GM12878 (cell line): ENCODE measurements at regions not wholly inside any gene's neighbourhood (a gene's known extent, or its start where the extent isn't known, plus 50 kb on each side); places are given as distances from the start of the nearest gene placed in this dataset.

Experiments used
- ATAC-seq: fragments of 200-7000 bp; cut with Tn5 transposase; 3 replicates; pipeline ENCODE4 v1.9.1; 2020; ENCODE audit warnings: mild to moderate bottlenecking, moderate library complexity
- BruUV-seq: library from RNA; stranded (reverse); fragments of 400-500 nt; replicated peaks from 2 replicates; lab custom pipeline; 2021; lab: Mats Ljungman, UMichigan
- CTCF ChIA-PET: fragments of 300-600 bp; sonication (Branson Sonifier 250); formaldehyde crosslinking; extraction: SDS; loops from one replicate; lab custom pipeline; 2021; ENCODE audit warnings: inconsistent platforms; lab: Yijun Ruan, JAX
- POLR2A ChIA-PET: fragments of 350-600 bp; formaldehyde crosslinking; extraction: SDS; loops from one replicate; lab custom pipeline; 2021; ENCODE audit warnings: inconsistent platforms; lab: Charles Lee
- RAD21 ChIA-PET: fragments of 300-600 bp; sonication (Branson Sonifier 250); formaldehyde crosslinking; loops from one replicate; lab custom pipeline; 2023; ENCODE audit warnings: antibody characterized with exemption; ENCODE audit not compliant: unreplicated experiment; lab: Charles Lee
- SMC1A ChIA-PET: fragments of 300-600 bp; sonication (Branson Sonifier 250); formaldehyde crosslinking; loops from one replicate; lab custom pipeline; 2023; ENCODE audit not compliant: unreplicated experiment, uncharacterized antibody; lab: Charles Lee
- DNase-seq: peaks from one replicate; pipeline ENCODE4 v3.0.0-alpha.2; 2011; ENCODE audit warnings: low read depth, low spot score
- FAIRE-seq: peaks from 3 replicates; lab custom pipeline; 2011; peaks lifted over from hg19 to GRCh38; lab: Jason Lieb, UNC
- H2AFZ ChIP-seq: 2 replicates; pipeline ENCODE4 v1.6.0; 2011; ENCODE audit warnings: low read depth, low read length, control low read depth; ENCODE audit not compliant: control insufficient read depth
- H3K27ac ChIP-seq: 2 replicates; pipeline ENCODE4 v1.5.1; 2011; ENCODE audit warnings: control low read depth; ENCODE audit not compliant: control insufficient read depth, insufficient read depth
- H3K27me3 ChIP-seq, 2 experiments: replicated peaks in 1 of 2; 2 replicates each; pipeline versions ENCODE4 v1.6.0 to v1.6.1; 2011; ENCODE audit warnings: low read length in 1 of 2; ENCODE audit not compliant: control insufficient read depth in 2 of 2, insufficient read depth in 2 of 2
- H3K36me3 ChIP-seq, 2 experiments: 2 replicates each; pipeline ENCODE4 v1.5.1; 2011; ENCODE audit warnings: low read length in 1 of 2; ENCODE audit not compliant: control insufficient read depth in 2 of 2, insufficient read depth in 2 of 2
- H3K4me1 ChIP-seq: 2 replicates; pipeline ENCODE4 v1.6.1; 2011; ENCODE audit warnings: mild to moderate bottlenecking, low read length, moderate library complexity, mixed read lengths; ENCODE audit not compliant: control insufficient read depth, insufficient read depth
- H3K4me2 ChIP-seq: 2 replicates; pipeline ENCODE4 v1.6.0; 2011; ENCODE audit warnings: control low read depth; ENCODE audit not compliant: control insufficient read depth, insufficient read depth
- H3K4me3 ChIP-seq: fragments of 200-600 bp; sonication (generic); 2 replicates; pipeline ENCODE4 v1.5.1; 2016
- H3K79me2 ChIP-seq: 2 replicates; pipeline ENCODE4 v1.6.0; 2011; ENCODE audit warnings: low read length; ENCODE audit not compliant: control insufficient read depth, insufficient read depth
- H3K9ac ChIP-seq: 2 replicates; pipeline ENCODE4 v1.8.0; 2011; ENCODE audit warnings: low read length, control low read depth, mixed read lengths; ENCODE audit not compliant: control insufficient read depth, insufficient read depth
- H3K9me3 ChIP-seq: replicated peaks from 3 replicates; pipeline ENCODE4 v1.5.1; 2011; ENCODE audit warnings: mild to moderate bottlenecking, low read length; ENCODE audit not compliant: control insufficient read depth, insufficient read depth
- H4K20me1 ChIP-seq: 2 replicates; pipeline ENCODE4 v1.6.0; 2011; ENCODE audit not compliant: control insufficient read depth, insufficient read depth
- BHLHE40 ChIP-seq, 2 experiments: fragments of 450-650 bp in 1 of 2; IDR thresholded peaks; 2 replicates each; pipeline ENCODE4 v1.6.1; 2011 to 2017; ENCODE audit warnings: low read depth in 2 of 2, borderline replicate concordance in 1 of 2, improper control_type of control experiment in 1 of 2, low read length in 1 of 2, mild to moderate bottlenecking in 1 of 2
- NR2C2 ChIP-seq: IDR thresholded peaks from 2 replicates; pipeline ENCODE4 v1.6.1; 2011; ENCODE audit warnings: borderline replicate concordance, low read depth; ENCODE audit not compliant: control insufficient read depth, insufficient read length
- WGBS: methylation state at CpG from one replicate; pipeline ENCODE4 v1.1.6; 2016; ENCODE audit warnings: low lambda C conversion rate; ENCODE audit not compliant: insufficient replicate concordance, insufficient coverage; ENCODE audit errors: missing lambda C conversion rate; 5-methylcytosine and 5-hydroxymethylcytosine counted together
- in situ Hi-C: fragments of 300-500 bp; cut with MboI; formaldehyde crosslinking; loops from 9 replicates; pipeline ENCODE4 v1.14.3; 2018; ENCODE audit warnings: mixed read lengths
- intact Hi-C: fragments of 100-400 bp; cut with micrococcal nuclease; formaldehyde crosslinking; loops from one replicate; pipeline ENCODE4 v1.14.2; 2022; ENCODE audit not compliant: unreplicated experiment
- TF ChIP-seq, protein P1 (sequence below): IDR thresholded peaks from 2 replicates; pipeline ENCODE4 v1.6.1; 2012; ENCODE audit warnings: improper control_type of control experiment, low read depth, low read length; ENCODE audit not compliant: insufficient replicate concordance
- TF ChIP-seq, protein P2 (sequence below): fragments of 450-650 bp; IDR thresholded peaks from 2 replicates; pipeline ENCODE4 v1.6.1; 2017; ENCODE audit warnings: mild to moderate bottlenecking, moderate library complexity
- TF ChIP-seq, protein P3 (sequence below): fragments of 150-350 bp; IDR thresholded peaks from 2 replicates; pipeline ENCODE4 v1.6.1; 2016; ENCODE audit warnings: low read depth, low read length

DNA sequence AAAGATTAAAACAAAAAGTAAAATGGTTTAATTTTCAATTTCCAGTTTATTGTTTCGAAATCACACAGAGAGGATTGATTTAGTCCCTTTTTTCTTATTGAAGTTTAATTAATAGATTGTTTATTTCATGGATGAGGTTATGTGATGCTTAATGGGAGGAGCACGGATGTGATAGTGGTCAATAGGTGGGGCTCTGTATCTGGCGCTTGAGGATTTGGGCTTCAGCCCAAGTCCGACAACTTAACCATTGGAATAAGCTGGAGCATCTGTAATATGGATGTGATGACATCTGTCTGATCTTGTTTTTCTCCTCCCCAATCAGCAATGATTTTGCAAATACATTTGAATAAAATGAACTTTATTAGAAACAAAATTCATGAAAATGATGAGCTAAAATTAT is 169.2 kb downstream of the LYPLAL1 start:
- in situ Hi-C loops (no loop called here), intact Hi-C loops (no loop called here)
- WGBS = 48% methylated on average over 4 of the region's 4 CpGs
- CTCF ChIA-PET = interaction anchor here (0.6 kb wide), 1 partner anchor 27 kb away, joined by 3 read pairs; no protein-coding TSS in a partner anchor
- SMC1A ChIA-PET = interaction anchor here (1.1 kb wide), 1 partner anchor 263 kb away, joined by 3 read pairs; no protein-coding TSS in a partner anchor
- BruUV-seq = no TSS peak
- DNase-seq (no peak), ATAC-seq (no peak), FAIRE-seq (no peak)
- H3K9ac ChIP-seq = no peak overlapping the region
- H3K27ac ChIP-seq = no peak overlapping the region
- no peaks in the 10 kb centered on the region for H4K20me1 ChIP-seq
- POLR2A ChIA-PET = no interaction called here
- no peaks in the 10 kb centered on the region for H3K27me3 ChIP-seq
- H3K4me3 ChIP-seq = no peak overlapping the region
- no peak overlapping the region for H2AFZ ChIP-seq
- H3K9me3 ChIP-seq = no peaks in the 10 kb centered on the region; the same call in 1 of the 3 replicates
- no peak overlapping the region for H3K4me2 ChIP-seq
- no peaks in the 10 kb centered on the region for H3K36me3 ChIP-seq
- H3K4me1 ChIP-seq = no peaks in the 10 kb centered on the region
- H3K79me2 ChIP-seq = no peaks in the 10 kb centered on the region
- RAD21 ChIA-PET = no interaction called here
- TF ChIP-seq, protein P1, sequence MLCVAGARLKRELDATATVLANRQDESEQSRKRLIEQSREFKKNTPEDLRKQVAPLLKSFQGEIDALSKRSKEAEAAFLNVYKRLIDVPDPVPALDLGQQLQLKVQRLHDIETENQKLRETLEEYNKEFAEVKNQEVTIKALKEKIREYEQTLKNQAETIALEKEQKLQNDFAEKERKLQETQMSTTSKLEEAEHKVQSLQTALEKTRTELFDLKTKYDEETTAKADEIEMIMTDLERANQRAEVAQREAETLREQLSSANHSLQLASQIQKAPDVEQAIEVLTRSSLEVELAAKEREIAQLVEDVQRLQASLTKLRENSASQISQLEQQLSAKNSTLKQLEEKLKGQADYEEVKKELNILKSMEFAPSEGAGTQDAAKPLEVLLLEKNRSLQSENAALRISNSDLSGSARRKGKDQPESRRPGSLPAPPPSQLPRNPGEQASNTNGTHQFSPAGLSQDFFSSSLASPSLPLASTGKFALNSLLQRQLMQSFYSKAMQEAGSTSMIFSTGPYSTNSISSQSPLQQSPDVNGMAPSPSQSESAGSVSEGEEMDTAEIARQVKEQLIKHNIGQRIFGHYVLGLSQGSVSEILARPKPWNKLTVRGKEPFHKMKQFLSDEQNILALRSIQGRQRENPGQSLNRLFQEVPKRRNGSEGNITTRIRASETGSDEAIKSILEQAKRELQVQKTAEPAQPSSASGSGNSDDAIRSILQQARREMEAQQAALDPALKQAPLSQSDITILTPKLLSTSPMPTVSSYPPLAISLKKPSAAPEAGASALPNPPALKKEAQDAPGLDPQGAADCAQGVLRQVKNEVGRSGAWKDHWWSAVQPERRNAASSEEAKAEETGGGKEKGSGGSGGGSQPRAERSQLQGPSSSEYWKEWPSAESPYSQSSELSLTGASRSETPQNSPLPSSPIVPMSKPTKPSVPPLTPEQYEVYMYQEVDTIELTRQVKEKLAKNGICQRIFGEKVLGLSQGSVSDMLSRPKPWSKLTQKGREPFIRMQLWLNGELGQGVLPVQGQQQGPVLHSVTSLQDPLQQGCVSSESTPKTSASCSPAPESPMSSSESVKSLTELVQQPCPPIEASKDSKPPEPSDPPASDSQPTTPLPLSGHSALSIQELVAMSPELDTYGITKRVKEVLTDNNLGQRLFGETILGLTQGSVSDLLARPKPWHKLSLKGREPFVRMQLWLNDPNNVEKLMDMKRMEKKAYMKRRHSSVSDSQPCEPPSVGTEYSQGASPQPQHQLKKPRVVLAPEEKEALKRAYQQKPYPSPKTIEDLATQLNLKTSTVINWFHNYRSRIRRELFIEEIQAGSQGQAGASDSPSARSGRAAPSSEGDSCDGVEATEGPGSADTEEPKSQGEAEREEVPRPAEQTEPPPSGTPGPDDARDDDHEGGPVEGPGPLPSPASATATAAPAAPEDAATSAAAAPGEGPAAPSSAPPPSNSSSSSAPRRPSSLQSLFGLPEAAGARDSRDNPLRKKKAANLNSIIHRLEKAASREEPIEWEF = no peak
- TF ChIP-seq NR2C2 (no peak), BHLHE40 (IDR thresholded peaks at IDR 0.05; ENCODE audit: borderline replicate concordance in 1 of 2, low read depth in 2 of 2, low read length in 1 of 2) (no peak)
- TF ChIP-seq, protein P2, sequence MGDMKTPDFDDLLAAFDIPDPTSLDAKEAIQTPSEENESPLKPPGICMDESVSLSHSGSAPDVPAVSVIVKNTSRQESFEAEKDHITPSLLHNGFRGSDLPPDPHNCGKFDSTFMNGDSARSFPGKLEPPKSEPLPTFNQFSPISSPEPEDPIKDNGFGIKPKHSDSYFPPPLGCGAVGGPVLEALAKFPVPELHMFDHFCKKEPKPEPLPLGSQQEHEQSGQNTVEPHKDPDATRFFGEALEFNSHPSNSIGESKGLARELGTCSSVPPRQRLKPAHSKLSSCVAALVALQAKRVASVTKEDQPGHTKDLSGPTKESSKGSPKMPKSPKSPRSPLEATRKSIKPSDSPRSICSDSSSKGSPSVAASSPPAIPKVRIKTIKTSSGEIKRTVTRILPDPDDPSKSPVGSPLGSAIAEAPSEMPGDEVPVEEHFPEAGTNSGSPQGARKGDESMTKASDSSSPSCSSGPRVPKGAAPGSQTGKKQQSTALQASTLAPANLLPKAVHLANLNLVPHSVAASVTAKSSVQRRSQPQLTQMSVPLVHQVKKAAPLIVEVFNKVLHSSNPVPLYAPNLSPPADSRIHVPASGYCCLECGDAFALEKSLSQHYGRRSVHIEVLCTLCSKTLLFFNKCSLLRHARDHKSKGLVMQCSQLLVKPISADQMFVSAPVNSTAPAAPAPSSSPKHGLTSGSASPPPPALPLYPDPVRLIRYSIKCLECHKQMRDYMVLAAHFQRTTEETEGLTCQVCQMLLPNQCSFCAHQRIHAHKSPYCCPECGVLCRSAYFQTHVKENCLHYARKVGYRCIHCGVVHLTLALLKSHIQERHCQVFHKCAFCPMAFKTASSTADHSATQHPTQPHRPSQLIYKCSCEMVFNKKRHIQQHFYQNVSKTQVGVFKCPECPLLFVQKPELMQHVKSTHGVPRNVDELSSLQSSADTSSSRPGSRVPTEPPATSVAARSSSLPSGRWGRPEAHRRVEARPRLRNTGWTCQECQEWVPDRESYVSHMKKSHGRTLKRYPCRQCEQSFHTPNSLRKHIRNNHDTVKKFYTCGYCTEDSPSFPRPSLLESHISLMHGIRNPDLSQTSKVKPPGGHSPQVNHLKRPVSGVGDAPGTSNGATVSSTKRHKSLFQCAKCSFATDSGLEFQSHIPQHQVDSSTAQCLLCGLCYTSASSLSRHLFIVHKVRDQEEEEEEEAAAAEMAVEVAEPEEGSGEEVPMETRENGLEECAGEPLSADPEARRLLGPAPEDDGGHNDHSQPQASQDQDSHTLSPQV = no peak
- TF ChIP-seq, protein P3, sequence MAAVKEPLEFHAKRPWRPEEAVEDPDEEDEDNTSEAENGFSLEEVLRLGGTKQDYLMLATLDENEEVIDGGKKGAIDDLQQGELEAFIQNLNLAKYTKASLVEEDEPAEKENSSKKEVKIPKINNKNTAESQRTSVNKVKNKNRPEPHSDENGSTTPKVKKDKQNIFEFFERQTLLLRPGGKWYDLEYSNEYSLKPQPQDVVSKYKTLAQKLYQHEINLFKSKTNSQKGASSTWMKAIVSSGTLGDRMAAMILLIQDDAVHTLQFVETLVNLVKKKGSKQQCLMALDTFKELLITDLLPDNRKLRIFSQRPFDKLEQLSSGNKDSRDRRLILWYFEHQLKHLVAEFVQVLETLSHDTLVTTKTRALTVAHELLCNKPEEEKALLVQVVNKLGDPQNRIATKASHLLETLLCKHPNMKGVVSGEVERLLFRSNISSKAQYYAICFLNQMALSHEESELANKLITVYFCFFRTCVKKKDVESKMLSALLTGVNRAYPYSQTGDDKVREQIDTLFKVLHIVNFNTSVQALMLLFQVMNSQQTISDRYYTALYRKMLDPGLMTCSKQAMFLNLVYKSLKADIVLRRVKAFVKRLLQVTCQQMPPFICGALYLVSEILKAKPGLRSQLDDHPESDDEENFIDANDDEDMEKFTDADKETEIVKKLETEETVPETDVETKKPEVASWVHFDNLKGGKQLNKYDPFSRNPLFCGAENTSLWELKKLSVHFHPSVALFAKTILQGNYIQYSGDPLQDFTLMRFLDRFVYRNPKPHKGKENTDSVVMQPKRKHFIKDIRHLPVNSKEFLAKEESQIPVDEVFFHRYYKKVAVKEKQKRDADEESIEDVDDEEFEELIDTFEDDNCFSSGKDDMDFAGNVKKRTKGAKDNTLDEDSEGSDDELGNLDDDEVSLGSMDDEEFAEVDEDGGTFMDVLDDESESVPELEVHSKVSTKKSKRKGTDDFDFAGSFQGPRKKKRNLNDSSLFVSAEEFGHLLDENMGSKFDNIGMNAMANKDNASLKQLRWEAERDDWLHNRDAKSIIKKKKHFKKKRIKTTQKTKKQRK = no peak
